Retinal pigment epithelial cell (primary cell): ENCODE measurements at regions not wholly inside any gene's neighbourhood (a gene's known extent, or its start where the extent isn't known, plus 50 kb on each side); places are given as distances from the start of the nearest gene placed in this dataset.

Source experiments
- DNase-seq: peaks from one replicate; pipeline ENCODE4 v3.0.0-alpha.2; 2010; ENCODE audit warnings: low read depth
- H3K4me3 ChIP-seq: 2 replicates; pipeline ENCODE4 v1.5.1; 2011; ENCODE audit warnings: mild to moderate bottlenecking, low read length, control low read depth, moderate library complexity
- CTCF ChIP-seq: conservative IDR thresholded peaks from 2 replicates; pipeline ENCODE4 v1.5.1; 2011; ENCODE audit warnings: low read depth, low read length, control low read depth, inconsistent platforms

- H3K4me3 ChIP-seq, result no peak overlapping the region
- DNase-seq, result no peak
- TF ChIP-seq CTCF, result no peak
Observed at GRCh38 chr10:109529258-109529657, 394.1 kb downstream of the XPNPEP1 start.

- no peak for TF ChIP-seq CTCF
- H3K4me3 ChIP-seq, result no peak overlapping the region
- DNase-seq, result no peak
Observed at GRCh38 chr10:109517748-109518147, 405.6 kb downstream of the XPNPEP1 start.

GRCh38 chr10:109504401-109504800 is 418.9 kb downstream of the XPNPEP1 start:
- no peak for TF ChIP-seq CTCF

GRCh38 chr10:109487691-109488090 is 435.6 kb downstream of the XPNPEP1 start:
- no peak for DNase-seq
- no peak overlapping the region for H3K4me3 ChIP-seq
- no peak for TF ChIP-seq CTCF

More at GRCh38 chr10:109504401-109504800, 418.9 kb downstream of the XPNPEP1 start:
- H3K4me3 ChIP-seq, result no peak overlapping the region
- no peak for DNase-seq

GRCh38 chr10:109480836-109481235 is 442.5 kb downstream of the XPNPEP1 start:
- H3K4me3 ChIP-seq, result no peak overlapping the region
- no peak for DNase-seq
- TF ChIP-seq CTCF, result no peak

GRCh38 chr10:109475711-109476421 is 447.4 kb downstream of the XPNPEP1 start:
- H3K4me3 ChIP-seq, result no peak overlapping the region
- no peak for TF ChIP-seq CTCF
- DNase-seq, result no peak

- no peak for TF ChIP-seq CTCF
- no peak overlapping the region for H3K4me3 ChIP-seq
- no peak for DNase-seq
Observed at GRCh38 chr10:109474812-109475211, 448.5 kb downstream of the XPNPEP1 start.
